ENCODE measurements at regions not wholly inside any gene's neighbourhood (a gene's known extent, or its start where the extent isn't known, plus 50 kb on each side); places are given as distances from the start of the nearest gene placed in this dataset.
"Not testable (repeated sequence)": the region's sequence is repeated elsewhere in the genome, so short reads cannot be mapped to it uniquely, and the experiment has no call there.

GRCh38 chr6:27575594-27576361, 102.9 kb upstream of the ZNF184 start:
- DNase-seq, result no peak

GRCh38 chr6:27568226-27568897, 95.5 kb upstream of the ZNF184 start:
- no peak for DNase-seq

GRCh38 chr6:27565839-27566779, 93.2 kb upstream of the ZNF184 start:
- no peak for DNase-seq

- no peak for DNase-seq
Observed at GRCh38 chr6:27562027-27562410, 89.1 kb upstream of the ZNF184 start.

GRCh38 chr6:27558028-27558724, 85.3 kb upstream of the ZNF184 start:
- DNase-seq, result no peak

- DNase-seq, result no peak
Observed at GRCh38 chr6:27556406-27556805, 83.5 kb upstream of the ZNF184 start.

- no peak for DNase-seq
Observed at GRCh38 chr6:27553123-27553904, 80.4 kb upstream of the ZNF184 start.

GRCh38 chr6:27551607-27552006, 78.7 kb upstream of the ZNF184 start:
- DNase-seq, result no peak

- no peak for DNase-seq
Observed at GRCh38 chr6:27550692-27551091, 77.8 kb upstream of the ZNF184 start.

GRCh38 chr6:27549241-27549598, 76.3 kb upstream of the ZNF184 start:
- DNase-seq, result not testable (repeated sequence)

GRCh38 chr6:27547157-27548075, 74.5 kb upstream of the ZNF184 start:
- no peak for DNase-seq

GRCh38 chr6:27546522-27546921, 73.6 kb upstream of the ZNF184 start:
- DNase-seq, result no peak

- no peak for DNase-seq
Observed at GRCh38 chr6:27545271-27546046, 72.6 kb upstream of the ZNF184 start.

GRCh38 chr6:27544612-27545260, 71.8 kb upstream of the ZNF184 start:
- no peak for DNase-seq

- not testable (repeated sequence) for DNase-seq
Observed at GRCh38 chr6:27544135-27544534, 71.2 kb upstream of the ZNF184 start.

GRCh38 chr6:27542485-27542884, 69.6 kb upstream of the ZNF184 start:
- no peak for DNase-seq

- DNase-seq, result no peak
Observed at GRCh38 chr6:27541933-27542297, 69.0 kb upstream of the ZNF184 start.

- DNase-seq, result no peak
Observed at GRCh38 chr6:27541212-27541932, 68.5 kb upstream of the ZNF184 start.

GRCh38 chr6:27539551-27539950, 66.6 kb upstream of the ZNF184 start:
- DNase-seq, result no peak
